DMS53 (cell line): ENCODE measurements at regions not wholly inside any gene's neighbourhood (a gene's known extent, or its start where the extent isn't known, plus 50 kb on each side); places are given as distances from the start of the nearest gene placed in this dataset.

Experiments used
- DNase-seq: peaks from one replicate; lab custom pipeline; 2025; lab: John Stamatoyannopoulos, UW

DNA sequence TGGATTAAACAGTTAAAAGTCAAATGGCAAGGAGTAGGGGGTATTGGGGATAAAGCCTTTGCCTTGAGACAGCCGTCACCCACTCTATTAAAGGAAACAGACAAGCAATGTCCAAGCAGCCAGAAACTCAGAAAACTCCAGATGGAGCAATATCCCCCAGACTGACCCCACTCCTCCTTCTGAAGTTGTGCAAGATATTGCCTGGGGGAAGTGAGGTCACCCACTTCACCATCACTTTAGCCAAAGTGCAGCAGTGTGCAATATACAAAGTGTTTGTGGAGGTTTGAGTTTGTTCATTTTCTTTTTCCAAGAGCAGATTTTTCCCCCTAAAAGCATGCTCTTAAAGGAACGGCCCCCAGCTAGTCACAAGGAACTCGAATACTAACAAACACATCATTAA is 125.1 kb downstream of the ETS2 start:
- no peak for DNase-seq

DNA sequence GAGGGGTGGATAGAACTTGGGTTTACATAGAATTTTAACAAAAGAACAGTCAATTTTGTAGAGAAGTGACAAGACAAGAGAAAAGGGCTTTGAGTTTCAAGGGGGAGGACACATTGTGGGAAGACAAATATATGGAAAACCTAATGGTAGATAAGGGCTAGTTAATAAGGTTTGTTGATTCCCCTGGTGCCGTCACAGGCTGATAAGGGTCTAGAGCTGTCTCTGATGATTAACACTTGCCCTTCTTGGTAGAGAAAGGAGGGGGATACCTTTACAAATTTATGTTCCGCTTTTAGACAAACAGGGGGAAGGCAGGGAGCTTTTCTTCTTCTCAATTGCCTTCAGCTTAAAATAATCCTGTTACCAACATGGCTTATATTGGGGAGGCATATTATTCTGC is 124.3 kb downstream of the ETS2 start:
- no peak for DNase-seq

DNA sequence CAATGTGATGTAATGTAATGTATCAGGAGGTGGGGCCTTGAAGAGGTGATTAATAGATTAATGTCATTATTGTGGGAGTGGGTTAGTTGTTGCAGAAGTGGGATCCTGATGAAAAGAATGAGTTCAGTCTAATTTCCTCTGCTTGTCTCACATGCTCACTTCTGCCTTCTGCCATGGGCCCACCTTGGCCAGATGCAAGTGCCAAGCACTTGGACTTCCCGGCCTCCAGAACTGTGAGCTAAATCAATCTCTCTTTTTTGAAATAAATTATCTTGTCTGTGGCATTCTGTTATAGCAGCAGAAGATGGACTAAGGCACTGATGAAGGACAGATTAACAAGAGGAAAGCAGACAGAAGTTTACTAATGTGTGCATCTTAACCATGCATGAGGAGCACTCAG is 123.9 kb downstream of the ETS2 start:
- no peak for DNase-seq

DNA sequence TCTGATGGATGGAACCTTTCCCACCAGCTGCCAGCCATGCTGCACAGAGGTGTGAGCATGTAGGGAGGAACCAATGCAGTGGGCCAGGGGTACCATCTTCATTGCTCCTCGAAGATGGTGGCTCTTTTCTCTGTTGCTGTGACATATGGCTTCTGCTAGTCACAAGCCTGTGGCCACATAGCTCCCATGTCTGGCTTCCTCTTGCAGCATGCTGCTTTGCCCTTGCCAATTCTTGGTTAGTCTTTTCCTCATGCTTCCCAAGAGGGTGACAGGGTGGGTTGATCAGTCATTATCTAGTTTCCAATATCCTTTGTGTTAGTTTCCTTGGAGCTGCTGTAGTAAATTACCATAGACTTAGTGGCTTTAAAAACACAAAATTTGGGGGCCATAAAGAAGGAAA is 123.4 kb downstream of the ETS2 start:
- no peak for DNase-seq

DNA sequence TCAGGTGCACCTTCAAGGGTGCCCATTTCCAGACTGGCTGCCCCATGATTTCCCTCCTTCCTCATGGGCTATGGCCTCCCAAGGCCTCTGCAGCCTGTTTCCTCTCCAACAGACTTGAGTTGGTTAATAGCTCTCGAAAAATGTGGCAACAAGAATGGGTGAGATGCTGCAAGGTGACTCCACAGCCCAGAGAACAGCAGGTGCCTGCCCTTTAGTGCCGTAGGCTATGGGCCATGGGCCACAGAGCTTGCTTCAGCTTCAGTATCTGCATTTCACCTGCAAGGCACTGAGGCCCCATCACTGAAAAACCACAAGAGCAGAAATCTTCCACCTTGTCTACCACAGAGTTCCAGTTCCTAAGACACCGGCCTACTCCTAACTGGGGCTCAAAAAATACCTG is 122.0 kb downstream of the ETS2 start:
- no peak for DNase-seq

DNA sequence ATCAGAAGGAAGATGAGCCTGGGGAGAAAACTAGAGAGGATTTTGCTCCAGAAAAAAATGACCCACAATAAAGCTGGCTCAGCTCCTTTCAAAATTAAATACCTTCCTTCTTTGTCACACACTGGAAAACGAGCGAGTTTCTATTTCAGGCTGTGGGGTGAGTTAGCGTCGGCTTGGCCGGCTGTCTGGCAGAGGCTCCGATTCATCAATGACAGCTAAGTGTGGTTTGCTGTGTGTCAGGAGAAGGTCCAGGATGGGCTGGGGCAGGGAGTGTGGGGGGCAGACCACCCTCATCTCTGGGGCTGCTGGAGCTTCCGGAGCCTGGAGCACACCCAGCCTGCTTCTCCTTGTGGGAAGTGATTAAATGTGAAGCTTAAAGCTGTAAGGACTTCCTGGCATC is 120.2 kb downstream of the ETS2 start:
- no peak for DNase-seq

DNA sequence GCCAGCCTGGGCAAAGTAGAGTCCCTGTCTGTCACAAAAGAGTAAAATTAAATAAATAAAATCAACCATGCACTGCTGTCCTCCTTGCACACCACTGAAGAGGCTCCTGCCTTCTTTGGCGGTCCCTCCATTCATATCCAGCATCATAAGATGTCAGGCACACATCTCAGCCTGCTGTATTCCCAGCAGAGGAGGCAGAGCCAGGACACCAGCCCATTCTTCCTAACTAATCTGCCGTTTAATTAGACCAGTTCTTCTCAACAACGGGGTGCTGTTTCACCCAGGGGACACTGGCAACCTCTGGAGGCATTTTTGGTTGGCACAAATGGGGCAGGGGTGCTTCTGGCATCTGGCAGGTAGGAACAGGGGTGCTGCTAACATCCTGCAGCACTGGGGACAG is 119.7 kb downstream of the ETS2 start:
- DNase-seq: no peak

DNA sequence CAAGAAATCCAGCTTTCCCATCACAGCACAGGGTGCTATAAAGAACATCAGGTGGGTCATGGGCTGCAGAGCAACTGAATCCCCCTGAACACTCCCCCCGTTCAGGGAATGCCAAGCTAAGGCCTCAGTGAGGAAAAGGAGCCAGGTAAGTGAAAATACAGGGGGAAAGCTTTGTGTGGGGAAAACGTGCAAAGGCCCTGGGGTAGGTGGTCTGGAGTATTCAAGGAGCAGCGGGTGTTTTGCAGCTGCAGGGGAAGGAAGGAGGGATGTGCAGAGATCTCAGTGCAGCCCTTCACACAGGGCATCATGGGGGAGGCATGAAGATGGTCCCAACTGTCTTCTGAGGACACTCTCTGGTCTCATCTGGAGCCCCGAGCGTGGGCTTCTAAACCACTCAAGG is 119.2 kb downstream of the ETS2 start:
- DNase-seq: no peak

DNA sequence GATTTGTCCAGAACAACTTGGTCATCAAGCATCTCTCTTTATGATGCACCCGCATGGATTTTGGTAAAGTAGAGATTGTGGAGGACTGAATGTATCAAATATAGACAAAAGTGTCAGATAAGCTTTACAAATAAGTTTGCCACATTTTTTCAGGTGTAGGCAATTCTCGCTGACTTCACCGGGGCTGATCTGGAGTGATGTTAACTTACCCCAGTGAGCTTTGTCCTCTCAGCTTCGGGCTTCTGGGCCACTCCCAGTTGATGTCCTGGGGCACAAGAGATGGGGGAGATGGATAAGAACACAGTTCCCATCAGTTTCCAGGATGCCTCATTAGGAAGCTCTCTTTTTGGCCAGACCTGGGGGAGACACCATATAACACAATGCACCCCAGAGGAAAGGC is 117.7 kb downstream of the ETS2 start:
- no peak for DNase-seq

DNA sequence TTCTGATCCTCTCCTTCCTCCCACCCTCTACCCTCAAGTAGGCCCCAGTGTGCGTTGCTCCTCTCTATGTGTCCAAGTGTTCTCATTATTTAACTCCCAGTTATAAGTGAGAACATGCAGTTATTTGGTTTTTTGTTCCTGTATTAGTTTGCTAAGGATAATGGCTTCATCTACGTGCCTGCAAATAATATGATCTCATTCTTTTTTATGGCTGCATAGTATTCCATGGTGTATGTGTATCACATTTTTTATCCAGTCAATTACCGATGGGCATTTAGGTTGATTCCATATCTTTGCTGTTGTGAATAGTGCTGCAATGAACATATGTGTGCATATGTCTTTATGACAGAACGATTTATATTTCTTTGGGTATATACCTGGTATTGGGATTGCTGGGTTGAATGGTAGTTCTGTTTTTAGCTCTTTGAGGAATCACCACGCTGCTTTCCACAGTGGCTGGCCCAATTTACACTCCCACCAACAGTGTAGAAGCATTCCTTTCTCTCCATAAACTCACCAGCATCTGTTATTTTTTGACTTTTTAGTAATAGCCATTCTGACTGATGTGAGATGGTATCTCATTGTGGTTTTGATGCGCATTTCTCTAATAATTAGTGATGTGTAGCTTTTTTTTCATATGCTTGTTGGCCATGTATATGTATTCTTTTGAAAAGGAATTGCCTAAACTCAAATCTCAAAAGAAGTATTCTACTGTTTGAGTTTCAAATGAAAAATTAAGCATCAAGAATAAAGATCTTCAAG is 116.9 kb downstream of the ETS2 start:
- DNase-seq: no peak

DNA sequence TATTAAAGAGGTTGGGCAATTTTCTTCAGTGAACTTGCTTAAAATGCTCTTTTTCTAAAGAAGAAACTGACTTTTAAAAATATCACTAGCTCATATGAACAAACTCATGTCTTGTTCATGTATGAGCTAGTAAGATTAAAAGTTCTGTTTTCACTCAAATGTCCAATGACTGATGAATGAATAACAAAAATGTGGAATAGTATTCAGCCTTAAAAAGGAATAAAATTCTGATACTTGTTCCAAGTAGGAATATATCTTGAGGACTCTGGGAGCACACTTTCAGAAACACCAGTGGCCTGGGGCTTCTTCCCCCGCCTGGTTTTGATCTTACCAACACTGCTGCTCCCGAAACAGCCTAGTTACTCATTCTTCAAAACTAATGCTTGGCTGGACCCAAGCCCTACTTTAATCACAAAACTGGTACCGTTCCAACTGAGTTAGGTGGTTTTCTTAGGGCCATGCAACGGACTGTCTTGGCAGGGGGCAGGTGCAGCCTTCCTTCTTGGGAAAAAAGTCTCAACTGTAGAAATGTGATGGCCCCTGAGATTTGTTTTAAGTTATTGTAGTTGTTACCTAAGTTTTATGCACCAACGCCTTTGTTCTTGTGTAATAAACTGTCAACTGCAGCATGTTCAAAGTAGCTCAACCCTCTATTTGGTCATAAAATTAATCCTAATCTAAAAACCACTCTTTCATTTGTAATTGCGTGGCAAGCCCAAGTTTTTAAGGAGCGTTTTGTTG is 116.0 kb downstream of the ETS2 start:
- no peak for DNase-seq

DNA sequence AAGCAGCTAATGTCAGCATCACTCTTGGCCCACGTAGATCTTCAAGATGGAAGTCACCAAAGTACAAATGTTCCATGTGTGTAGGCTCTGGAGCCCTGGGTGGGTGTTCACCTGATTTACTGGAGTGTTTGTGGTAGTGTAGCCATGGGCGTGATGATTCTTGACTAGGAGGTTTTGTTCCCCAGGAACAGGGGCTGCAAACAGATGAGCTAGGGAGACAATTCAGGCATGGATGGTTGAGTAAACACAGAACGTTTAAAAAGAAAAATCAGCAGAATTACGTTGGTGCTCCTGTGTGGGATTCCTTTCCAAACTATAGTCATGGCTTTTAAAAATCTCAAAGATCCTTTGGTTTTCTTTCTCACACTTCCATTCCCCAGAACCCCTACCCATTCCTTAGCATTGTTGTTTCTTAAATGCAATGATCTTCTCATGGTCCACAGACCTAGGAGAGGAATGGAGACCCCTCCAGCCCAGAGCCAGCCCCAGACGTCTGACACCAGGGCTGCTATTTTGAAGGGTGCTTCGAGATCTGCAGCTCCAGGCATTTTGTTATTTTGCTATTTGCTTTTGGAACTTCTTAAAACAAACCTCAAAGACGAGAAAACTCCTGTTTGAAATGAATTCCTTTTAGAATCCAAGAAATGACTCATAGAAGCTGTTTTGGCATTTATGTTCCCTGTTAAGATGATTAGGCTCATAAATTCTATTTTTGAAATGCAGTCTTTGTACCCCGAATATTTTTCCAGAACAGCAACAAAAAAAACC is 115.1 kb downstream of the ETS2 start:
- DNase-seq: no peak

DNA sequence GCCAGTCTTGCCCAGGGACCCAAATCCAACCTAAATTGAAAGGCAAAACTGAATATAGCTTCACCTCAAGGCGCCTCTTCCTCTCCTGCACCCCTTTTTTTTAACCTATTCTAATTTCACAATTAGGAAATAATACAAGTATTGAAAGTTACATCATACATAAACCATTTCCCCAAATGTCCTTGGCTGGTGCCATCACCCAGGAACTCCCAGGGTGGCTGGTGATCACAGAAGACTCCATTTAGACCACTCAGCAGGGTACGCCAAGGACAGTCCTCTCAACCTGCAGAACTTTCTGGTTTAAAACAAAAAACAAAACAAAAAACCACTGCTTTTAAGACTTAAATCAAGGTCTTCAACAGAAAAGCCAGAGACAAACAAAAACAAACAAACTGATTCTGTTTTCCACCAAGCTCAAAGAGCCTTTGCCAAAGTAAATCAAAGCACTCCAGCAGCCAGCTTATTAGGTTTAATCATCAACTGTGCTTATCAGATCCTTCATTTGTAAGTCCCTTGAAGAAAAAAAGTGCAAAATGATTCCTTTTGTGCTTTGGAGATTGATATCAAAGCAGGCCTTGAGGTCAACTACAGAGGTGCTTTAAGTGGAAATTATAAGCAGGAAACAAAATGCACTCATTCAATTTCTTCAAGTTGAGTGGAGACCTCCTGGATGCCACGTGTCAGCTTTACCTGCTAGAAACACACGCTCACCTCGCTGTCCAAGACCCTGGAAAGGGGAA is 113.0 kb downstream of the ETS2 start:
- DNase-seq: no peak

DNA sequence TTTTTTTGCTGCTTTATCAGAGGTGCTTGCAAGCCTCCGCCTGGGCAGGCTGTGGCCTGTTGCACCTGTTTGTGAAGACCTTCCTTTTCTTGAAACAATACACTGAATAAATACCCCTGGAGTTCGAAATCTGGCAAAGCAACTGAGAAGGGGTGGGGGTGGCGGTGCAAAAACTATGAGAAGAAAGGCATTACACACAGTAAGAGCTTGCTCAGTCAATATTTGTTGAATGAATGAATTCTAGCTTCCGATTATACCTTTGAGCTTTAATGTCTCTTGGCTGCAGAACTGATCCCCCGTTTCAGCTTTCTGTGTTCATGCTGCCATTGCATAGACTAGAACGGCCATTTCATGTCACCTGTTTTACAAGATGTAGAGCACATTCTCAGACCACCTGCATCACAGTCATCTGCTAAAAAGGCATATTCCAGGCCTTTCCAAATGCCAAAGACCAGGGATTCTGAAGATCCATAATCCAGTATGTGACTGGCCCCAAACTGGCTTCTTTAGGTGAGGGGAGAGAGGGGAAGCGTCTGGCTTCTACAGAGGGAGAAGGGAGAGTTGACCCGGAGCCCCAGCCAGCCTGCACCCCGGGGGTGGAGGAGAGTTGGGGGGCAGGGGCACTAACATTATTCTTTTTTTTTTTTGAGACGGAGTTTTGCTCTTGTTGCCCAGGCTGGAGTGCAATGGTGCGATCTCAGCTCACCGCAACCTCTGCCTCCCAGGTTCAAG is 111.5 kb downstream of the ETS2 start:
- DNase-seq: peak; percentile 90

DNA sequence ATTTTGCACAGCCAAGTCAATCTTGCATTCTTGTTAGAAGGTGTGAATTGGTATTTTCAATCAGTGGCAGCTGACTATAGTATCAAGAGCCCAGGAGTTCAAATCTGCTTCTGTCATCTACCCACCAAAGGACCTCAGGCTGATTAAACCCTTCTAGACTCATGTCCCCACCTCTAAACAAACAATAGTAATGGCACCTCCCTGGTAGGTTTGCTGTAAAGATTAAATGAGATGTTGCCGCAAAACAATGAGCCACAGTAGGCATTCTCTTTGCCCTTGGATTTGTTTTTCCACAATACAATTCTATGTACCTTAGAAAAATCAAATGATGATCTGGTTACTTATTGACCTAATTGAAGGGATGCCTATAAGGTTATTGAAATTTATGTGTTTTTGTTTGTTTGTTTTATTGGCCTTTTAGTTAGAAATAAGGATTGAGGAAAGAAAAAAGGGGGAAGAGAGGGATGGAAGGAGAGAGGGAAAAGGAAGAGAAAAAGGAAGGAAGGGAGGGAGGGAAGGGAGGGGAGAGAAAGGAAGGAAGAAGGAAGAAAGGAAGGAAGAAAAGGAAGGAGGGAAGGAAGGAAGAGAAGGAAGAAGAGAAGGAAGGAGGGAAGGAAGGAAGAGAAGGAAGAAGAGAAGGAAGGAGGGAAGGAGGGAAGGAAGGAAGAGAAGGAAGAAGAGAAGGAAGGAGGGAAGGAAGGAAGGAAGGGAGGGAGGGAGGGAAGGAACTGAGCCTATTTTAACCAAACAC is 110.7 kb downstream of the ETS2 start:
- peak; percentile 41 for DNase-seq

DNA sequence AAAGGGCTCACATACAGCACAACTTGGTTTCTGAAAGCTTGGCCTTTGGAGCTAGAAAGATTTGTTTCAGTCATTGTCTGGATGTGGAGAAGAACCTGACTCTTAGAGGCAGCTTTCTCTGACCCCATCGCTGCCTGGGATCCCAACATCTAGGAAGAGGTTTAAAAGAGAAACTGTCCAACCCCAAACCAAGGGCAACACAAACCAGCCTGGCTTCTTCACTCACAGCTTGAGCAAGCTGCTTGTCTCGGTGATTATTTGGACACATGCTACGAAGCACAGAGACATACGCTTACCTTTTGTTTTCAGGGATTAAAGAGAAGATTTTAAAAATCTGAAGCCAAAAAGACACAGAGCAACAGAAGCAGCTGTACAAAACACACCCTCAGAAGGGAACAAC is 109.8 kb downstream of the ETS2 start:
- peak; percentile 47 for DNase-seq

DNA sequence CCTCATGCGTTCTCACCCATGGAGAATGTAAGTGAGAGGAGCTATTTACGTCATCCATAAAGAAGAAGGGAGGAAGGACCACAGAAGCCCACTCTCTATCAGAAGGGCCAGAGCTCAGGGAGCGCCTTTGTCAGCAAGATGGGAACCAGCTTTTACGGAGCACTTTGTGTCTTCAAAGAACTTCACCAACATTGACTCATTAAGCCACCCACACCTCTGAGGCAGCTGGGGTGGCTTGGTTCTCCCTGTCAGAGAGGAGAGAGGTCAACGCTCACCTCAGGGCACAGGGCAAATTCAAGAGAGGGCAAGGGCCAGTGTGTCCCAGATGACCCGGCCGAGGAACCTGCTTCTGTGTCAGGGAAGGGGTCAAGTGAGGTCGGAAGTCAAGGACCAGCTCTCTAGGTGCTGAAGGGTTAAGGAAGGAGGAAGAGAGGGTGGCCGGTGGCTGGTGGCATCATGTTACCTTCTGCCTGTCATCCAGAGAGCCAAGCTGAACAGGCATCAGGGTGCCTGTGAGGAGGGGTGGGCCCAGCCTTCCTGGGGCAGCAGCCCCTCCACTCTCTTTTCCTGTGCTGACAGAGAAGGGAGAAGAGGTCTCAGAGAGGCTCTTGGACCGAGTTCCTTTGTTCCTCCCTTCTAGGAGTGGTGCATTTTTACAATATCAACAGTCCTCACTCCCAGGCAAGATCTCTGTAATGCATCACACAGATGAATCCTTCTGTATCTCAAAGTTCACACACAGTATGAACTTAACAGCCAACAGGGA is 109.0 kb downstream of the ETS2 start:
- DNase-seq: peak; percentile 84

DNA sequence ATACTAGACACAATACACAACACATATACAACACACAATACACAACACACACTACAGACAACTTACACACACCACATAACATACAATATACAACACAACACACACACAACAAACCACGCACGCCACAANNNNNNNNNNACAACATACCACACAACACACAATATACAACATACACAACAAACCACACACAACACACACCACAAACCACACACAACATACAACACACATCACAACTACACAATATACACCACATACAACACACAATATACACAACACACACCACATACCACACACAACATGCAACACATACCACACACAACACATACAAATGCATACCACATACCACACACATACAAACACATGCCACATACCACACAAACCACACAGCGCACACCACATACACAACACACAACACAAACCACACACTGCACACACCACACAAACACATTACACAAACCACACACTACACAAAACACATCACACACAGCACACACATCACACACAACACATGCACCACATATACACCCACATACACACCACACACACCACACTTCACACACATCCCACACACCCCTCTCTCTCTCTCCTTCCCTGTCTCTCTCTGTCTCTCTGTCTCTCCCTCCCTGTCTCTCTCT is 108.3 kb downstream of the ETS2 start:
- DNase-seq: no peak

DNA sequence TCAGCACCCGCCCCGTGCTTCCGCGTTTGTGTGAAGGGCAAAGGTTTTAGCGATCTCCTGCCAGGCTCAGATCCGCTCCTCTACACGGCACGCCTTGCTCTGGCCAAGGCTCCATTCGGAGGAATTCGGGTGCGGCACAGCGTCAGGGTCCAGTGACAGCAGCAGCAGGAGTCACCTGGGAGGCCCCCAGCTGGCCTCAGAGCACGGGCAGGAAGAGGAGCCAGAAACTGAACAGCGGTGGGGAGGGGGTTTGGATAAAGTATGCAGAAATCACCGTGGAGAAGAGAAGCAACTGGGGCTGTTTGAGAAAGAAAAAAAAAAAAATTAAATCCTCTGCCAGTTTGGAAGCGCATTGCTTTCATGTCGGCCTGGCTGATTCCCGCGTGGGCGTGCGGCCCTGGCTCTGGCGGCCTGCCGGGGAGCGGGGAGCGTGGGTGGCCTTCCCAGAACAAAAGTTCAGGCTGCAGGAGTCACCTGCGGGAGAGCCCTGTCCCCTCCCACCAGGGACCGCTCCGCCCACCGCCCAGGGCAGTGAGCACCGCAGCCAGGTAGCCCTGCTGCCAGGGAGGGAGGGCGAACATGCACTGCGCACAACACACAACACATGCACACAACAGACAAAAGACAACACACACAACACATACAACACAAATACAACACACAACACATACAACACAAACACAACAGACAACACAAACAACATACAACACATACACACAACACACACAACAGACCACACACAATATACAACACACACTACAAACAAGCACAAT is 107.6 kb downstream of the ETS2 start:
- peak; percentile 92 for DNase-seq
